ENCODE measurements at regions not wholly inside any gene's neighbourhood (a gene's known extent, or its start where the extent isn't known, plus 50 kb on each side); places are given as distances from the start of the nearest gene placed in this dataset.
"Not testable (repeated sequence)": the region's sequence is repeated elsewhere in the genome, so short reads cannot be mapped to it uniquely, and the experiment has no call there.

- Histone ChIP-seq H3K4me3 (no peak overlapping the region), H3K27ac (no peak overlapping the region)
- DNase-seq (ENCODE audit: low spot score), result no peak
- no peak for TF ChIP-seq CTCF (IDR thresholded peaks at IDR 0.05)
Measured at GRCh38 chr5:107017616-107018015, 653.1 kb downstream of the EFNA5 start.

DNA sequence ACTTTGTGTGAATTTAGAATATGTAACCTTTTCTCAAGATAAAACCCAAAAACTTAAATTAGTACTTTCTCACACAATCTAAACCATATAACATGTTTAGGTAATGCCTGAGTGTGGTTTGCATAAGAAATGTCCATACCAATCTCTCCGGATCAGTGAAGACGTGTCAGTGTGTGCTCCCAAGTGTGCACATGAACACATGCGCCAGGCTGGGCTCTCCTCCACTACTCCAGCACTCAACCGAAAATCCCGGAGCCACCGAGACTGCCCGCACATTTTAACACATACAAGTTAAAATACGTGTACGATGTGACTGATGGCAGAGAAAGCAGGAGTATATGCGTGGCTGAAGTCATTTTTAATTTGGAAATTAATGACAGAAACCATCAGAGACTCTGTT, 658.4 kb downstream of the EFNA5 start:
- Histone ChIP-seq H3K4me3 (no peak overlapping the region), H3K27ac (no peak overlapping the region)
- DNase-seq (ENCODE audit: low spot score), result no peak
- TF ChIP-seq CTCF (IDR thresholded peaks at IDR 0.05), result no peak

DNA sequence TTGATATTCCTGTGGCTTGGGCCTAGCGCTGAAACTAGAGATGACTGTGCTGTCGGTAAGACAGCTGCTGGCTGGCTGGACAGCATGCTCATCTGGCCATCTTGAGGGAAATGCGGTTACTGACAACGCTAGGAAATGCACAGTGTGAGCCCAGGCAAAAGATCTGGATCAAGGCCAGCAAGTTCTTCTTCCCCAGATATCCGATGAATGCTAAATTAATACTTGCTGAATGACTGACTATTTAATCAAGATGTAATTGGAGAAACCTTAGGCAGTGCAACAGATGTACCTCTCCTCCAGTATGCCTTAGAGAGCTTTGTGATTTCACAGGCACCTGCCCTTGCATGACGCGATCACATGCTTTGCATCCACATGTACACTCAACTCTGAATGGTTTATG, 659.1 kb downstream of the EFNA5 start:
- no peak for TF ChIP-seq CTCF (IDR thresholded peaks at IDR 0.05)
- DNase-seq (ENCODE audit: low spot score), result no peak
- no peak overlapping the region for H3K27ac ChIP-seq
- H3K4me3 ChIP-seq, result no peak overlapping the region

GRCh38 chr5:107010060-107010459, 660.7 kb downstream of the EFNA5 start:
- no peak overlapping the region for H3K27ac ChIP-seq
- DNase-seq (ENCODE audit: low spot score), result no peak
- no peak for TF ChIP-seq CTCF (IDR thresholded peaks at IDR 0.05)
- H3K4me3 ChIP-seq, result no peak overlapping the region

- H3K27ac ChIP-seq, result no peak overlapping the region
- H3K4me3 ChIP-seq, result no peak overlapping the region
- TF ChIP-seq CTCF (IDR thresholded peaks at IDR 0.05), result no peak
- no peak for DNase-seq (ENCODE audit: low spot score)
Measured at GRCh38 chr5:107005653-107006052, 665.1 kb downstream of the EFNA5 start.

DNA sequence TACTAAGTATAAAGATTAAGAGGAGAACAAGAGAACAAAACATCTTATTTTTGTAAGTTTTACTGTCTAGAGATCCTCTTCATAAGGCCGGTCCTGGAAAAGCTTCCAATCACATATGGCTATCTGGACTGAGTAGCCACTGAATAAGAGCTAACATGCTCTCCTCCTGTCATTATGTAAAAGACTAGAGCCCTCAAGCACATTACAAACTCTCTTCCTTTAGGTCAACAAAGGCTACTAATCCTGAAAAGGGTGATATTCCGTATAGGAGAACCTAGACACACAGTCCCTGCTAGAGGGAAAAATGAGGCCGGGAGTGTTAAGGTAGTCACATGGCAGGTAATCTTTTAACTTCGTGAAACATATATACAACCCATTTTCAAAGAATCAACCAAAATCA, 665.6 kb downstream of the EFNA5 start:
- no peak overlapping the region for H3K4me3 ChIP-seq
- DNase-seq (ENCODE audit: low spot score), result no peak
- TF ChIP-seq CTCF (IDR thresholded peaks at IDR 0.05), result no peak

DNA sequence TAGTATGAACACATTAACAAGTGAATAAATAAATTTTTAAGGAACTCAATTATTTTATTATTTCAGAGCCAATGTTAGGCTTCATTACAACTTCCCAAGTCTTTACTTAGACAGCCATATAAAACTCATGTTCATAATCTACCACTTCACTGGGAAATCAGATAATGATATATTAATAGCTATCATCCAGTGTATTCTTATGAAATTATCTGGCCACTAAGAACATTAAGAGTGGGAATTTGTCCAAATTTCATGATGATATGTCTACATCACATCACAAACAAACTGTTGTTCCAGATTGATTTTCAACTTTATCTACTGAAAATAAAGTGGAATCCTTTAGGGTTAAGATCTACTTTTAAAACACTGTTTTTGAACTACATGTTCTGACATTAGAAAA, 668.6 kb downstream of the EFNA5 start:
- Histone ChIP-seq H3K4me3 (no peak overlapping the region), H3K27ac (no peak overlapping the region)
- no peak for DNase-seq (ENCODE audit: low spot score)
- no peak for TF ChIP-seq CTCF (IDR thresholded peaks at IDR 0.05)

More for the DNA sequence above, 665.6 kb downstream of the EFNA5 start:
- H3K27ac ChIP-seq, result no peak overlapping the region

DNA sequence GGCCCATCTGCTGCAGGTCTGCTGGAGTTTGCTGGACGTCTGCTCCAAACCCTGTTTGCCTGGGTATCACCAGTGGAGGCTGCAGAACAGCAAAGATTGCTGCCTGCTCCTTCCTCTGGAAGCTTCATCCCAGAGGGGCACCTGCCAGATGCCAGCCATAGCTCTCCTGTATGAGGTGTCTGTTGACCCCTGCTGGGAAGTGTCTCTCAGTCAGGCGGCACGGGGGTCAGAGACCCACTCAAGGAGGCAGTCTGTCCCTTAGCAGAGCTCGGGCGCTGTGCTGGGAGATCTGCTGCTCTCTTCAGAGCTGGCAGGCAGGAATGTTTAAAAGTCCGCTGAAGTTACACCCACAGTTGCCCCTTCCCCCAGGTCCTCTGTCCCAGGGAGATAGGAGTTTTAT, 671.2 kb downstream of the EFNA5 start:
- not testable (repeated sequence) for DNase-seq (ENCODE audit: low spot score); H3K4me3 ChIP-seq; H3K27ac ChIP-seq
